Pancreas (tissue), 10 donors: ENCODE measurements at regions not wholly inside any gene's neighbourhood (a gene's known extent, or its start where the extent isn't known, plus 50 kb on each side); places are given as distances from the start of the nearest gene placed in this dataset.
"Not testable (repeated sequence)": the region's sequence is repeated elsewhere in the genome, so short reads cannot be mapped to it uniquely, and the experiment has no call there.

Source experiments
- ATAC-seq, 4 donors: fragments of 200-7000 bp; cut with Tn5 transposase; one replicate each; pipeline versions ENCODE4 v1.8.0 to v1.9.1; 2020; ENCODE audit warnings: mild to moderate bottlenecking in 4 of 4, moderate library complexity in 4 of 4
- DNase-seq, 6 donors: peaks; one replicate each; pipeline ENCODE4 v3.0.0-alpha.2; 2020
- FAIRE-seq: peaks from 2 replicates; lab custom pipeline; 2012; peaks lifted over from hg19 to GRCh38; lab: Jason Lieb, UNC
- H3K27ac ChIP-seq, 4 donors: fragments of 200-600 bp; sonication (generic); 1 replicate in 3 of 4; 2 replicates in 1 of 4; pipeline versions ENCODE4 v1.5.0 to v1.8.0; 2020
- H3K27me3 ChIP-seq, 4 donors: fragments of 200-600 bp; one replicate each; pipeline ENCODE4 v1.8.0; 2021
- H3K36me3 ChIP-seq, 3 donors: fragments of 200-600 bp; sonication (generic) in 1 of 3; one replicate each; pipeline versions ENCODE4 v1.5.0 to v1.8.0; 2020 to 2021
- H3K4me1 ChIP-seq, 3 donors: fragments of 200-600 bp; one replicate each; pipeline ENCODE4 v1.8.0; 2021
- H3K4me3 ChIP-seq, 4 donors: fragments of 200-600 bp; sonication (generic) in 2 of 4; one replicate each; pipeline versions ENCODE4 v1.5.0 to v1.8.0; 2020 to 2021
- H3K9me3 ChIP-seq, 4 donors: fragments of 200-600 bp; one replicate each; pipeline ENCODE4 v1.8.0; 2021
- CTCF ChIP-seq, 4 donors: fragments of 200-600 bp; sonication (generic) in 3 of 4; IDR thresholded peaks; one replicate each; pipeline versions ENCODE4 v1.5.0 to v1.8.0; 2021; ENCODE audit warnings: antibody characterized with exemption in 4 of 4
- WGBS, 2 donors: extraction: QIAGEN DNeasy Blood & Tissue Kit; methylation state at CpG; one replicate each; pipeline ENCODE4 v1.1.7; 2013; 5-methylcytosine and 5-hydroxymethylcytosine counted together
- intact Hi-C, 3 donors: fragments of 100-400 bp; cut with DNase I; formaldehyde crosslinking; loops; one replicate each; pipeline versions ENCODE4 v1.11.1 to v1.14.2; 2022
- donor health status: healthy with polysubstance abuse.
- donor health status: DM: no; HTN: no; CAD: no; lungs with moderate emphysema.
- donor health status: DM: no; HTN: no; CAD: no.
- donor health status: control.
- donor health status: control.
- donor health status: Bipolar disorder and iron deficiency.
- donor health status: DM: yes; HTN: yes; CAD: no.
- donor health status: DM: no; HTN: no; CAD: no.
- donor health status: DM: no; HTN: no; CAD: no.
- donor health status: DM: yes; HTN: yes; CAD: no.

GRCh38 chr5:12100542-12100941 lies 196.3 kb upstream of the CTNND2 start:
- FAIRE-seq (no peak), ATAC-seq (no peak), DNase-seq (no peak)
- no peak for TF ChIP-seq CTCF (IDR thresholded peaks at IDR 0.05)
- intact Hi-C loops, result no loop called here
- no peaks in the 10 kb centered on the region for H3K27me3 ChIP-seq
- no peaks in the 10 kb centered on the region for H3K4me1 ChIP-seq
- H3K4me3 ChIP-seq, result no peak overlapping the region
- H3K9me3 ChIP-seq, result no peaks in the 10 kb centered on the region
- H3K27ac ChIP-seq, result no peak overlapping the region
- H3K36me3 ChIP-seq, result no peaks in the 10 kb centered on the region

GRCh38 chr5:12099296-12099695 lies 195.1 kb upstream of the CTNND2 start:
- FAIRE-seq (no peak), ATAC-seq (no peak), DNase-seq (no peak)
- TF ChIP-seq CTCF (IDR thresholded peaks at IDR 0.05), result no peak
- no peaks in the 10 kb centered on the region for H3K9me3 ChIP-seq
- no peaks in the 10 kb centered on the region for H3K27me3 ChIP-seq
- H3K27ac ChIP-seq, result no peak overlapping the region
- intact Hi-C loops, result no loop called here
- H3K4me1 ChIP-seq, result no peaks in the 10 kb centered on the region
- WGBS, 2 donors, result 62 to 72% methylated on average over 4 of the region's 4 CpGs
- no peak overlapping the region for H3K4me3 ChIP-seq
- no peaks in the 10 kb centered on the region for H3K36me3 ChIP-seq

GRCh38 chr5:12095808-12096281 lies 191.6 kb upstream of the CTNND2 start:
- no peak for DNase-seq
- FAIRE-seq, result no peak
- no peak overlapping the region for H3K4me3 ChIP-seq
- intact Hi-C loops, result no loop called here
- H3K4me1 ChIP-seq, result no peaks in the 10 kb centered on the region
- H3K27me3 ChIP-seq, result no peaks in the 10 kb centered on the region
- no peaks in the 10 kb centered on the region for H3K9me3 ChIP-seq
- H3K36me3 ChIP-seq, result no peaks in the 10 kb centered on the region
- WGBS, 2 donors, result 54 to 56% methylated on average over 1 of the region's 1 CpG
- no peak for TF ChIP-seq CTCF (IDR thresholded peaks at IDR 0.05)
- H3K27ac ChIP-seq, result no peak overlapping the region
- ATAC-seq, result no peak

- no peak for TF ChIP-seq CTCF (IDR thresholded peaks at IDR 0.05)
- Histone ChIP-seq H3K36me3 (no peaks in the 10 kb centered on the region), H3K4me3 (no peak overlapping the region), H3K27ac (no peak overlapping the region), H3K4me1 (no peaks in the 10 kb centered on the region), H3K27me3 (no peaks in the 10 kb centered on the region), H3K9me3 (no peaks in the 10 kb centered on the region)
- FAIRE-seq, result no peak
- no peak for ATAC-seq
- DNase-seq, result no peak
- intact Hi-C loops, result no loop called here
- 91 to 93% methylated on average over 6 of the region's 6 CpGs for WGBS, 2 donors
Measured at GRCh38 chr5:12093586-12093985, 189.3 kb upstream of the CTNND2 start.

GRCh38 chr5:12080761-12081160 lies 176.5 kb upstream of the CTNND2 start:
- Histone ChIP-seq H3K4me1 (no peaks in the 10 kb centered on the region), H3K9me3 (no peaks in the 10 kb centered on the region), H3K27ac (no peak overlapping the region), H3K27me3 (no peaks in the 10 kb centered on the region), H3K4me3 (no peak overlapping the region), H3K36me3 (no peaks in the 10 kb centered on the region)
- TF ChIP-seq CTCF (IDR thresholded peaks at IDR 0.05), result no peak
- ATAC-seq (no peak), FAIRE-seq (no peak), DNase-seq (no peak)
- 60 to 67% methylated on average over 1 of the region's 1 CpG for WGBS, 2 donors
- intact Hi-C loops, result no loop called here

GRCh38 chr5:12078286-12078685 lies 174.0 kb upstream of the CTNND2 start:
- DNase-seq, H3K27ac ChIP-seq, H3K36me3 ChIP-seq, H3K4me1 ChIP-seq, ATAC-seq, H3K9me3 ChIP-seq, H3K4me3 ChIP-seq, intact Hi-C loops, H3K27me3 ChIP-seq, FAIRE-seq: not testable (repeated sequence)
- whole genome bisulfite sequencing, 2 donors, result 83 to 91% methylated on average over 3 of the region's 3 CpGs
